K562 (cell line): ENCODE measurements at regions not wholly inside any gene's neighbourhood (a gene's known extent, or its start where the extent isn't known, plus 50 kb on each side); places are given as distances from the start of the nearest gene placed in this dataset.

Experiments
- ATAC-seq: fragments of 200-7000 bp; cut with Tn5 transposase; 3 replicates; pipeline ENCODE4 v1.9.1; 2020; ENCODE audit warnings: moderate library complexity
- BruUV-seq: library from RNA; stranded (reverse); fragments of 400-500 nt; replicated peaks from 2 replicates; lab custom pipeline; 2021; lab: Mats Ljungman, UMichigan
- CTCF ChIA-PET: fragments of 300-600 bp; formaldehyde crosslinking; extraction: SDS; loops from one replicate; lab custom pipeline; 2021; ENCODE audit warnings: low intra/inter-chr PET ratio; lab: Yijun Ruan, JAX
- POLR2A ChIA-PET: fragments of 300-600, 350-650 bp; sonication (Branson Sonifier 250); formaldehyde crosslinking; extraction: SDS; loops from one replicate; lab custom pipeline; 2021; ENCODE audit warnings: antibody characterized with exemption, inconsistent platforms; lab: Yijun Ruan, JAX
- DNase-seq, 4 experiments: peaks; one replicate each; pipeline versions ENCODE4 v3.0.0 to v3.0.0-alpha.2; 2011 to 2018; ENCODE audit warnings: low spot score in 3 of 4, mixed read lengths in 3 of 4; ENCODE audit errors: extremely low read depth in 1 of 4
- FAIRE-seq: peaks from 2 replicates; lab custom pipeline; 2011; peaks lifted over from hg19 to GRCh38; lab: Jason Lieb, UNC
- H2AFZ ChIP-seq: 2 replicates; pipeline ENCODE4 v1.6.0; 2011; ENCODE audit warnings: low read depth, low read length, control low read depth, inconsistent platforms
- H3K27ac ChIP-seq: fragments of 200-600 bp; 3 replicates; pipeline ENCODE4 v1.8.0; 2011; ENCODE audit warnings: low read depth, mild to moderate bottlenecking, control low read depth, inconsistent platforms, low read length, moderate library complexity, mixed read lengths; ENCODE audit errors: extremely low read depth
- H3K27me3 ChIP-seq, 2 experiments: fragments of 300-600 bp in 1 of 2; 2 replicates in 1 of 2; 3 replicates in 1 of 2; pipeline versions ENCODE4 v1.6.0 to v1.8.0; 2011; ENCODE audit warnings: inconsistent platforms in 2 of 2, low read length in 2 of 2, mild to moderate bottlenecking in 1 of 2, mixed read lengths in 1 of 2, moderate library complexity in 1 of 2; ENCODE audit not compliant: control insufficient read depth in 2 of 2, insufficient read depth in 2 of 2
- H3K36me3 ChIP-seq: fragments of 300-600 bp; 3 replicates; pipeline ENCODE4 v1.8.0; 2011; ENCODE audit warnings: mild to moderate bottlenecking, low read length, inconsistent platforms; ENCODE audit not compliant: control insufficient read depth, insufficient read depth
- H3K4me1 ChIP-seq, 2 experiments: fragments of 200-600 bp in 1 of 2; replicated peaks in 1 of 2; 2 replicates in 1 of 2; 3 replicates in 1 of 2; pipeline versions ENCODE4 v1.5.1 to v1.8.0; 2011; ENCODE audit warnings: inconsistent platforms in 2 of 2, low read length in 2 of 2, mild to moderate bottlenecking in 1 of 2, mixed read lengths in 1 of 2, moderate library complexity in 1 of 2; ENCODE audit not compliant: control insufficient read depth in 2 of 2, insufficient read depth in 2 of 2
- H3K4me2 ChIP-seq: 2 replicates; pipeline ENCODE4 v1.6.1; 2011; ENCODE audit warnings: low read length, control low read depth, inconsistent platforms, mixed read lengths; ENCODE audit not compliant: insufficient read depth
- H3K4me3 ChIP-seq: fragments of 200-600 bp; sonication (generic), shearing (Covaris generic); 2 replicates; pipeline ENCODE4 v1.5.1; 2016; ENCODE audit warnings: control low read depth, inconsistent platforms
- H3K79me2 ChIP-seq: fragments of 200-600 bp; 3 replicates; pipeline ENCODE4 v1.8.0; 2011; ENCODE audit warnings: low read length, inconsistent platforms; ENCODE audit not compliant: control insufficient read depth, insufficient read depth
- H3K9ac ChIP-seq, 2 experiments: 2 replicates each; pipeline versions ENCODE4 v1.6.0 to v1.6.1; 2011; ENCODE audit warnings: low read depth in 2 of 2, low read length in 2 of 2, control low read depth in 1 of 2, inconsistent platforms in 1 of 2, mild to moderate bottlenecking in 1 of 2, mixed read lengths in 1 of 2; ENCODE audit not compliant: insufficient read depth in 1 of 2
- H3K9me1 ChIP-seq: one replicate; pipeline ENCODE4 v1.6.0; 2011; ENCODE audit warnings: inconsistent platforms, mild to moderate bottlenecking, low read length, moderate library complexity; ENCODE audit not compliant: control insufficient read depth, insufficient read depth
- H3K9me3 ChIP-seq: replicated peaks from 2 replicates; pipeline ENCODE4 v1.5.1; 2011; ENCODE audit warnings: low read depth, low read length, inconsistent platforms; ENCODE audit not compliant: control insufficient read depth, insufficient read depth
- H4K20me1 ChIP-seq: replicated peaks from 2 replicates; pipeline ENCODE4 v1.6.1; 2011; ENCODE audit warnings: low read length, inconsistent platforms, mixed read lengths; ENCODE audit not compliant: control insufficient read depth, insufficient read depth
- CBX8 ChIP-seq: fragments of 200-600 bp; sonication (generic); IDR thresholded peaks from 2 replicates; pipeline ENCODE4 v1.6.1; 2012; ENCODE audit warnings: borderline replicate concordance, mixed run types, low read depth, mild to moderate bottlenecking, moderate library complexity, mixed read lengths, low read length, control low read depth, inconsistent platforms; ENCODE audit not compliant: poor library complexity, severe bottlenecking; ENCODE audit errors: extremely low read depth
- CEBPB ChIP-seq: fragments of 450-650 bp; IDR thresholded peaks from 2 replicates; pipeline ENCODE4 v1.6.1; 2016; ENCODE audit warnings: missing genetic modification characterization, missing compliant biosample characterization
- CHD2 ChIP-seq: IDR thresholded peaks from 2 replicates; pipeline ENCODE4 v1.6.1; 2011; ENCODE audit warnings: low read depth, low read length
- COPS2 ChIP-seq: fragments of 450-650 bp; conservative IDR thresholded peaks from 2 replicates; pipeline ENCODE4 v1.6.1; 2016; ENCODE audit warnings: mild to moderate bottlenecking, moderate library complexity
- KAT7 ChIP-seq: sonication (generic); formaldehyde crosslinking; IDR thresholded peaks from 2 replicates; pipeline ENCODE4 v1.8.0; 2022; ENCODE audit warnings: missing genetic modification reagents, mild to moderate bottlenecking, borderline replicate concordance
- MEIS2 ChIP-seq: fragments of 450-650 bp; IDR thresholded peaks from 2 replicates; pipeline ENCODE4 v1.6.1; 2014; ENCODE audit warnings: mild to moderate bottlenecking; ENCODE audit not compliant: partially characterized antibody
- XRCC5 ChIP-seq: fragments of 200-400 bp; formaldehyde crosslinking; IDR thresholded peaks from 2 replicates; pipeline ENCODE4 v1.6.1; 2017; ENCODE audit warnings: low read depth, mild to moderate bottlenecking, low read length
- ZNF431 ChIP-seq: sonication (generic); formaldehyde crosslinking; IDR thresholded peaks from 2 replicates; pipeline ENCODE4 v1.8.0; 2022; ENCODE audit warnings: mild to moderate bottlenecking, missing genetic modification reagents
- ZNF445 ChIP-seq: fragments of 250-450 bp; sonication (Bioruptor Pico); IDR thresholded peaks from 2 replicates; pipeline ENCODE4 v1.4.0; 2020; ENCODE audit warnings: low read depth, mild to moderate bottlenecking, moderate library complexity
- ZNF717 ChIP-seq: fragments of 250-450 bp; sonication (Bioruptor Pico); IDR thresholded peaks from 2 replicates; pipeline ENCODE4 v1.5.0; 2021
- WGBS: fragments of 100-300 bp; shearing (Covaris generic); methylation state at CpG from one replicate; pipeline ENCODE4 v1.1.6; 2016; ENCODE audit warnings: low coverage, mixed read lengths; ENCODE audit not compliant: insufficient coverage; ENCODE audit errors: missing lambda C conversion rate; 5-methylcytosine and 5-hydroxymethylcytosine counted together
- in situ Hi-C: fragments of 300-500 bp; cut with MboI; formaldehyde crosslinking; loops from 4 replicates; pipeline ENCODE4 v1.15.0; 2018; ENCODE audit warnings: inconsistent platforms, mixed read lengths
- intact Hi-C: fragments of 100-400 bp; cut with micrococcal nuclease; formaldehyde crosslinking; loops from 2 replicates; pipeline ENCODE4 v1.14.2; 2022
- TF ChIP-seq, protein P1 (sequence below): fragments of 450-650 bp; formaldehyde crosslinking; IDR thresholded peaks from 2 replicates; pipeline ENCODE4 v1.4.0; 2020; ENCODE audit warnings: mild to moderate bottlenecking

DNA sequence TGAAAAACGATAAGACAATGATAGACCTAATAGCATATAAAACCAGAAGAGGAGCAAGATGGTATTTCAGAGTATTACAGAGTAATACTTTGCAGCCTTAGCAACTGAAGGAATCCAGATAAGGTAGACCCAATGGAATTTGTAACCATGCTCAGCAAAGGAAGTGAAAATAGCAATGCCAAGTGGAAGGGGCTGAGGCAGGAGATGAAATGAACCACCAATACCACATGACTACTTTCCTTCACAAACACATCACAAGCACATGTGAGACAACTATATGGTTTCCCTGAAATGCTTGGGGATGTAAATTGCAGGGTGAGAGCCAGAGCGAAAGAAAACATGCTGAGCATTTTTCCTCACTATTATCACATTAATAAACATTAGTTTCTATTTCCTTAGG lies 79.8 kb upstream of the MELK start (continued):
- no peak for TF ChIP-seq KAT7 (CRISPR knock-in tag)
- no peak for TF ChIP-seq ZNF717 (CRISPR knock-in tag)
- TF ChIP-seq ZNF431 (CRISPR knock-in tag), result no peak
- no peak for TF ChIP-seq CHD2
- TF ChIP-seq CBX8, result no peak
- TF ChIP-seq, protein P1, sequence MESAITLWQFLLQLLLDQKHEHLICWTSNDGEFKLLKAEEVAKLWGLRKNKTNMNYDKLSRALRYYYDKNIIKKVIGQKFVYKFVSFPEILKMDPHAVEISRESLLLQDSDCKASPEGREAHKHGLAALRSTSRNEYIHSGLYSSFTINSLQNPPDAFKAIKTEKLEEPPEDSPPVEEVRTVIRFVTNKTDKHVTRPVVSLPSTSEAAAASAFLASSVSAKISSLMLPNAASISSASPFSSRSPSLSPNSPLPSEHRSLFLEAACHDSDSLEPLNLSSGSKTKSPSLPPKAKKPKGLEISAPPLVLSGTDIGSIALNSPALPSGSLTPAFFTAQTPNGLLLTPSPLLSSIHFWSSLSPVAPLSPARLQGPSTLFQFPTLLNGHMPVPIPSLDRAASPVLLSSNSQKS (CRISPR knock-in tag), result no peak
- TF ChIP-seq CEBPB (tag), result no peak
- TF ChIP-seq ZNF445 (CRISPR knock-in tag), result no peak
- TF ChIP-seq XRCC5, result no peak

DNA sequence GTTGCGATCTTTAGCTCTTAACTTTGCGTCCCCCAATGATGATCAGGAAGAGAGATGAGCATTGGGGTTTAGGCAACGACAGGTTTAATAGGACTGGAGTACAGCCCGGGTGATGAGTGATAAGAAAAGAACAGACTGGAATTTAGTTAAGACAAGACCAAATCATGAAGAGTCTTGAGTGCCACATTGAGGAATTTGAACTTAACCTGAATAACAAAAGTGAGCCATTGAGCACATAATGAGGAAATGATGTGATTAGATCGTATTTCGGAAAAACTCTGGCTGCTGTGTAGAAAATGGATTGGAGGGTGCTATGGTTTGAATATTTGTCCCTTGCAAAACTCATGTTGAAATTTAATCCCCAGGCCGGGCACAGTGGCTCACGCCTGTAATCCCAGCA lies 83.2 kb upstream of the MELK start:
- Histone ChIP-seq H3K4me2 (no peak overlapping the region), H2AFZ (peak overlapping the region; percentile 97; the same call in 1 of the 2 replicates), H3K4me1 (peaks cover 13 to 21% of the 10 kb centered on the region in 2 experiments; a peak in 4 of 5 replicates), H3K36me3 (no peaks in the 10 kb centered on the region), H3K9me1 (no peaks in the 10 kb centered on the region), H3K79me2 (peaks cover 21% of the 10 kb centered on the region), H3K9me3 (no peaks in the 10 kb centered on the region), H3K4me3 (no peak overlapping the region), H4K20me1 (0 out of 2 replicates have a peak, but pooled peaks cover 2% of the 10 kb centered on the region), H3K27ac (no peak overlapping the region), H3K9ac (no peak overlapping the region), H3K27me3 (no peaks in the 10 kb centered on the region)
- no peak for DNase-seq
- WGBS, result 73% methylated on average over 7 of the region's 8 CpGs
- ChIA-PET POLR2A (interaction anchor here (0.6 kb wide), 1 partner anchor 53 kb away, joined by 3 read pairs; no protein-coding TSS in a partner anchor), CTCF (no interaction called here)
- ATAC-seq, result no peak
- TF ChIP-seq MEIS2, result peak; percentile 15
- no peak for TF ChIP-seq COPS2
- intact Hi-C loops (loop anchor here (2.0 to 5.0 kb wide), 2 partner anchors 63 to 68 kb away; no protein-coding TSS in a partner anchor), in situ Hi-C loops (no loop called here)
- BruUV-seq, result no TSS peak
- FAIRE-seq, result no peak
